HL-60/S4 treated with retinoic acid at 250 ng/mL for 4 days and 3 days (cell line): ENCODE measurements at regions not wholly inside any gene's neighbourhood (a gene's known extent, or its start where the extent isn't known, plus 50 kb on each side); places are given as distances from the start of the nearest gene placed in this dataset.
"Not testable (repeated sequence)": the region's sequence is repeated elsewhere in the genome, so short reads cannot be mapped to it uniquely, and the experiment has no call there.

Source experiments
- in situ Hi-C: fragments of 300-500 bp; cut with MboI; formaldehyde crosslinking; loops from 2 replicates; pipeline ENCODE4 v1.7.0; 2022; ENCODE audit warnings: low sequenced_read_pairs

- in situ Hi-C loops = no loop called here
Observed at GRCh38 chr12:127595506-127595905, 671.5 kb upstream of the TMEM132C start.

GRCh38 chr12:127596891-127597290, 670.1 kb upstream of the TMEM132C start:
- in situ Hi-C loops = no loop called here

- in situ Hi-C loops = no loop called here
Observed at GRCh38 chr12:127599436-127599835, 667.5 kb upstream of the TMEM132C start.

GRCh38 chr12:127600211-127600610, 666.8 kb upstream of the TMEM132C start:
- in situ Hi-C loops = no loop called here

GRCh38 chr12:127606476-127607015, 660.4 kb upstream of the TMEM132C start:
- in situ Hi-C loops = no loop called here

- in situ Hi-C loops = no loop called here
Observed at GRCh38 chr12:127607146-127607725, 659.7 kb upstream of the TMEM132C start.

- in situ Hi-C loops = not testable (repeated sequence)
Observed at GRCh38 chr12:127608359-127608758, 658.6 kb upstream of the TMEM132C start.

GRCh38 chr12:127613056-127613455, 653.9 kb upstream of the TMEM132C start:
- in situ Hi-C loops = no loop called here

- in situ Hi-C loops = no loop called here
Observed at GRCh38 chr12:127619869-127620734, 646.9 kb upstream of the TMEM132C start.

- in situ Hi-C loops = no loop called here
Observed at GRCh38 chr12:127620735-127621355, 646.1 kb upstream of the TMEM132C start.

GRCh38 chr12:127621366-127621765, 645.6 kb upstream of the TMEM132C start:
- in situ Hi-C loops = no loop called here

- in situ Hi-C loops = no loop called here
Observed at GRCh38 chr12:127623362-127623761, 643.6 kb upstream of the TMEM132C start.

GRCh38 chr12:127625176-127625771, 641.7 kb upstream of the TMEM132C start:
- in situ Hi-C loops = no loop called here

GRCh38 chr12:127628645-127629044, 638.3 kb upstream of the TMEM132C start:
- in situ Hi-C loops = no loop called here

GRCh38 chr12:127629066-127629820, 637.7 kb upstream of the TMEM132C start:
- in situ Hi-C loops = no loop called here

- in situ Hi-C loops = no loop called here
Observed at GRCh38 chr12:127632461-127632860, 634.5 kb upstream of the TMEM132C start.

GRCh38 chr12:127635838-127636237, 631.1 kb upstream of the TMEM132C start:
- in situ Hi-C loops = no loop called here

- in situ Hi-C loops = no loop called here
Observed at GRCh38 chr12:127636882-127637281, 630.1 kb upstream of the TMEM132C start.

- in situ Hi-C loops = no loop called here
Observed at GRCh38 chr12:127640181-127640886, 626.6 kb upstream of the TMEM132C start.

GRCh38 chr12:127642208-127642607, 624.8 kb upstream of the TMEM132C start:
- in situ Hi-C loops = no loop called here
